HT1080 (cell line): ENCODE measurements at regions not wholly inside any gene's neighbourhood (a gene's known extent, or its start where the extent isn't known, plus 50 kb on each side); places are given as distances from the start of the nearest gene placed in this dataset.

Experiments
- DNase-seq: peaks from one replicate; pipeline ENCODE4 v3.0.0-alpha.2; 2015; ENCODE audit warnings: low read depth

GRCh38 chr9:73745598-73745997, 593.9 kb downstream of the ANXA1 start:
- no peak for DNase-seq

DNA sequence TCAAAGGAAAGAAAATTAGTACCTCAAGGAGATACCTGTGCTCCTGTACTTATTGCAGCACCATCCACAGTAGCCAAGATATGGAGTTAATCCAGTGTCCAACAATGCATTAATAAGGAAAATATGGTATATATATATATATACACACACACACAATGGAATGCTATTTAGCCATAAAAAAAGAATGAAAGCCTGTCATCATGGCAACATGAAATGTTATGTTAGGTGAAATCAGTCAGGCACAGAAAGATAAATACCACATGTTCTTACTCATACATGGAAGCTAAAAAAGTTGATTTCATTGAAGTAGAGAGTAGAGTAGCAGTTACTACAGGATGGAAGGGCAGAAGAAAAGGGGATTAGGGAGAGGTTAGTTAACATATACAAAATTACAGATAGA, 601.5 kb downstream of the ANXA1 start:
- DNase-seq: peak; percentile 14

DNA sequence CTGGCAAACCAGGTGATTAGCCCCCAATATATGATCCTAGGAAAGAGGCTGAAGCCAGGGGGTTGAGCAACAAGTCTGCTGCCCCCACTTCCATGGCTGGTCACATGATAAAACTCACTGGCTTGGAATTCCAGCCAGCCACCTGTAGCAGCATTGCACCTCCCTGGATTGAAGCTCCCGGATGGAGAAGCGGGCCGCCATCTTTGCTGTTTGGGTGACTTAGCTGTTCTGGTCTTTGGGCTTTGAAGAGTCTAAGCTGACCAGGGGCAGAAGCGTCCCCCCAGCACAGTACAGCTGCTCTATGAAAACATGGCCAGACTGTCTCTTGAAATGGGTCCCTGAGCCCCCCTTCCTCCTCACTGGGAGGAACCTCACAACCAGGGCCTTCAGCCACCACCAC, 610.2 kb downstream of the ANXA1 start:
- DNase-seq: no peak

- no peak for DNase-seq
These were observed 622.2 kb downstream of the ANXA1 start for GRCh38 chr9:73773896-73774295.

- no peak for DNase-seq
These were observed 624.1 kb downstream of the ANXA1 start for GRCh38 chr9:73775757-73776156.

GRCh38 chr9:73780916-73781315, 629.3 kb downstream of the ANXA1 start:
- peak; percentile 92 for DNase-seq

DNA sequence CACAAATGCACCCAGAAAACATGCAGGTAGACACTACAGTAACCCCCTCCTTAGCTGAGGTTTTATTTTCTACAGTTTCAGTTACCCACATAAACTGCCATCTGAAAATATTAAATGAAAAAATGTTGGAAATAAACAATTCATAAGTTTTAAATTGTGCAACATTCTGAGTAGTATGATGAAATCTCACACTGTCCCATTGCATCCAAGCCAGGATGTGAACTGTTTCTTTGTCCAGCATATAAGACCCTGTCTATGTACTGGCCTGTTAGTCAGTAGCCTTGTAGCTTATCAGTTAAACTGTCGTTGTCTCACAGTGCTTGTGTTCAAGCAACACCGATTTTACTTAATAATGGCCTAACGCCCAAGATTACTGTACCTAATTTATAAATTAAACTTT, 630.5 kb downstream of the ANXA1 start:
- no peak for DNase-seq

GRCh38 chr9:73799446-73799845, 647.8 kb downstream of the ANXA1 start:
- DNase-seq: no peak

DNA sequence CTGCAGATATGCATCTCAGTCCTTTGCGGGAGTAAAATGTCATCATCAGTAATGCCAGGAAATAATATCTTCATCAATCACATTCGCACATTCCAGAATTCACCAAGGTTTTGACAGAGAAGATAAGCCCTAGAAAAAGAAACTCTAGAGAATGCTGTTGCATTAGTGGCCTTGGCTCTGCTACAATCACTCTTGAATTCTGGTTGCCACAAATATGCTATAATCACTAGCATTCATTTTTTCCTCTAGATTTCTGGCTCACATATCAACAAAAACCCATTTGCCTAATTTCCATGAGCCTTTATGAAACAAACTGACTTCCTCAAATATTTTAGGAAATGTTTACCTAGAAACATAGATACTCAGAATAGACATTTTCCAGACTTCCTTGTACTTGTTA, 653.4 kb downstream of the ANXA1 start:
- DNase-seq: no peak

DNA sequence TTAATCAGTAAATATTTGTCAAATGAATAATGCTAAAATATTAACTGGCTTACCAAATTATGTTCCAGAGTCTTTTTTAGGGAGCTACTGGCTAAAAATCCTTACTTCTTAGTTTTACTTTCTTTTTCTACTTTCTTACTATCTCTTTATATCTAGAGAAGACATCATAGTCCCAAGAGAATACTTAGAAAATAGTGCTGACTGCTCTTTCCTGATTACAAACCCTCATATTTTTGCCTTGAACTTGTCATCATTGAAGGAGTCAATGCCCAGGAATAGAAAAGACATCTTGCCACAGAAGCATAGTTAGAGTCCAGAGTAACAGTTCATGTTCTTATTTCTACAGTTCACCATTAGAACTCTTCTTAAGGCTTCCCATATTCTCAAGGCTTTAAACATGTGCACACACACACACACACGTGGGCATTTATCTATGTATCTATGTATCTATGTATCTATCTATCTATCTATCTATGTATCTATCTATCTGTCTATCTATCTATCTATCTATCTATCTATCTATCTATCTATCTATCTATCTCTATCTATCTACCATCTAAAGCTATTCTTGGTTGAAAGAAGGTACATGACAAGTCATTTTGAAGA, 654.3 kb downstream of the ANXA1 start:
- DNase-seq: no peak

DNA sequence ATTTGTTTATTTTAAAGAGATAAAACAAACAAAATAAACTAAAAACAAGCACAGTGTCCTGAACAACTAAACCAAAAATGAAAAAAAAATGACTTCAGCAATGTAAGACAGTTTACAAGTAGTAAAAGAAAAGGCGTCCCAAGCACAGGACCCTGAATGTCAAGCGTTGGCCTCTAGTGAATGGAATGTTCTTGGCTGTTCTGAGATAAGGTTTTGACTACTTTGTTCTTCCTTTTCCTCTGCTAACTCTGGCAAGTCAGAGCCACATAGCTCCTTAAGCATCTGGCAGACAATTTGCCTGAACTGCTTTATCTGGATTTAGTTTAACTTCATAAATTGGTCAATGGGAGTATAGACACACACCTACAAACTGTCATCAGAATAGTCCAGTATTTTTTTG, 655.2 kb downstream of the ANXA1 start:
- DNase-seq: no peak

DNA sequence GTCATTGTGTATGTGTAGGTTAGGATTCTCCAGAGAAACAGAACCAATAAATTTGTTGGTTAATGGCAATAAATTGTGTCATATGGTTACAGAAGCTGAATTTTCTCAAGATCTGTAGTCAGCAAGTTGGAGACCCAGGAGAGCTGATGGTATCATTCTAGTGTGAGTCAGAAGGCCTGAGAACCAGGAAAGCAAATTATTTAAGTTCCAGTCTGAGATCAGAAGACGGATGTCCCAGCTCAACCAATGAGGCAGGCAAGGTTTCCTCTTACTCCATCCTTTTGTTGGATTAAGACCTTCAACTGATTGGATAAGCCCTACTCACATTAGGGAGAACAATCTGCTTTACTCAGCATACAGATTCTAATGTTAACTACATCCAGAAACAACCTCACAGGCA, 656.3 kb downstream of the ANXA1 start:
- DNase-seq: peak; percentile 6

GRCh38 chr9:73810585-73811215, 659.0 kb downstream of the ANXA1 start:
- DNase-seq: peak; percentile 14

DNA sequence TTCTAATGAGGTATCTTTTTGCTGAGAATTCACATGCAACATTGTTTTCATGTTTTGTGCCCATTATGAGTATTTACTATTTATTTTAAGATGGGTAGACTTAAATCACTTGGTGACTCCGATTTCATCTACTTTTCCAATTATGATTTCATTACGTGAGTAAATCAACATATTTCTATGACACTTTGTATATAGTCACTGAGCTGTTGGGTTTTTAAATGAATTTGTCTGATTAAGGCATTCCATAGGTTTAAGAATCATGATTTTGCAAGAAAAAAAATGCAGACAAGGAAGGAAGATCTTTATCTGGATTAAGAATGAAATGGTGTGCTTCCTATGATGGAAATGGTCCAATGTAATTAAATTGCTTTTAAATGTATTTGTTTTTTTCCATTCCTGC, 661.9 kb downstream of the ANXA1 start:
- no peak for DNase-seq

DNA sequence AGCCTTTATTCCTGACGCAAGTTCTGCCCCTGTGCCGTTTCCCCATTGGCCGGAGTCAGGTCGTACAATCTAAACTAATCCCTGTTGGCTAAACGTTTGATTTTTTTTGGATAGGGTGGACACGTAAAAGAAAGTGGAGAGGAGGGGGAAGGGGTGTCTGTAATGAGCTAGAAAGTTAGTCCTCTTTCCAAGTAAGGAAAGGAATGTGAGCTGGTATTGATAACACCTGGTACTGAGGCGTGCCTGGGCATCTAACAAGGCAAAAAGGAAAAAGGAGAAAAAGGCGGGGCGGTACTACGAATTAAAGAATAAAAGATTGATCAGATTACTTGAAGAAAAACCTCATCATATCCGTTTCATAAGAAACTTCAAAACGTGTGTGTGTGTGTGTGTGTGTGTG, 665.2 kb downstream of the ANXA1 start:
- no peak for DNase-seq

DNA sequence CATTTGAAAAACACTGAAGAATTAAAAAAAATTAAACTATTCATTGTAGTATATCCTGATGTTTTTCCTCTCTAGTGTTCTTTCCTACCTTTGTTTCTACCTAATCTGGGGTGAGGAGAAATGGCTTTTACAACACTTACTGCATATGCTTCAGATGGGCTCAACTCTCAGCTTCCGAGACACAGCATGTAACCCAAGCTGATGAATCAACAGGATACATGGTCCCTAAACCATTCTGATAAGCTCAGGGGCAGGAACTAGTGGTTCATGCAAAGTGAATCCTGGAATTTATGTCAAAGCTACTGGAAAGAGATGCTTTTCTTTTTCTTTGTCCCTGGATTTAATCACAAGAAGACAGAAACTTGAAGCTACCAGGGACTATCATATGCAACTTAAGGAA, 672.5 kb upstream of the RORB start:
- DNase-seq: peak; percentile 33

DNA sequence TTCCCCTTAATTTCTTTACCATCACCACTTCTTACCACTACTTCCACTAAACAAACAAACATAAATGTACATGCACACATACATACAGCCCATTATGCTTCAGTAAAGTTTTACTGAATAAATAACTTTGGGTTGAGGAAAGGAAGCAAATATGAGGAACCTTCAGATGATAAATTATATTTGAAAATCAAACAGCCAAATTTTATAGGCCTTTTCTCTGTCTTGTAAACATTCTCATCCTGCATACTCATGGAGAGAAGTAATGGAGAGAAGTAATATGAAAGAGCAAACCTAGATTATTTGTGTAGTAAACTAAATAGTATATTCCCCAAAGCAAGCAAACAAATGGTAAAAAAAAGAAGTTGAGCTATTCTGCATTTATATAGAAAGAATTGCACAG, 658.3 kb upstream of the RORB start:
- DNase-seq: no peak

- no peak for DNase-seq
These were observed 657.7 kb upstream of the RORB start for GRCh38 chr9:73839471-73839870.

GRCh38 chr9:73841018-73841417, 656.1 kb upstream of the RORB start:
- DNase-seq: no peak

DNA sequence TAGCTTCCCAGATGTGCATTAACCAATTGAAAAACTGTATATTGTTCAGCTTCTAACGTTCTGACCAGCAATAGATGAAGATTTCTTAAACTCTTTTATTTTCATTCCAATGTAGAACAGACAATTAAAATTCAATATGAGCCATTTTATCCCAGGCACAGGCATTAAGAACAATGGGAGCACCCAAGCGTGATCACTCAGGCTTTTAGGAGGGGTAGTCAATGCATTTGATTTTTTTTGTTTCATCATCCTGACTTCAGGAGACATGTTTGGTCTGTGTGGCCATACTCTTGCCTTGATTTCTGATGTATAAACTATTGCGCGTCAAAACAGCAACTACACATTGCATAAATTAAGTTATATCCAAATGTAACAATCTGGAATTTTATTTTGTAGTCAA, 653.0 kb upstream of the RORB start:
- DNase-seq: no peak

DNA sequence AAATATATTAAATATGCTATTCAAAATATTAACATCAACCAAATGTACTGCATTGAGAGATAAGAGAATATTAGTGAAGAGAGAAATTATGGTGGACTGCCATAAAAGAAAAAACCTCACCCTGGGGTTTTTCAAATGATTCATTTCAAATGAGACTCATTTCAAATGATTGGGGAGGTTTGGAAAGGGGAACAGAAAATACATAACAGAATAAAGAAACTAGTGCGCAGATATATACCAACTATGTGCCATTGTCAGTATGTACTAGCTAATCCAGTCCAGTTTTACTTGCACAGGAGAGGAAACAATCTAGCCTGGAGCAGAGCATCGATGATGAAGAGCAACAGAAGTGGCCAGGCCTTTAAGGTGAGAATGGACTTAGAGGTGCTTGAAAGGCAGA, 651.6 kb upstream of the RORB start:
- no peak for DNase-seq

DNA sequence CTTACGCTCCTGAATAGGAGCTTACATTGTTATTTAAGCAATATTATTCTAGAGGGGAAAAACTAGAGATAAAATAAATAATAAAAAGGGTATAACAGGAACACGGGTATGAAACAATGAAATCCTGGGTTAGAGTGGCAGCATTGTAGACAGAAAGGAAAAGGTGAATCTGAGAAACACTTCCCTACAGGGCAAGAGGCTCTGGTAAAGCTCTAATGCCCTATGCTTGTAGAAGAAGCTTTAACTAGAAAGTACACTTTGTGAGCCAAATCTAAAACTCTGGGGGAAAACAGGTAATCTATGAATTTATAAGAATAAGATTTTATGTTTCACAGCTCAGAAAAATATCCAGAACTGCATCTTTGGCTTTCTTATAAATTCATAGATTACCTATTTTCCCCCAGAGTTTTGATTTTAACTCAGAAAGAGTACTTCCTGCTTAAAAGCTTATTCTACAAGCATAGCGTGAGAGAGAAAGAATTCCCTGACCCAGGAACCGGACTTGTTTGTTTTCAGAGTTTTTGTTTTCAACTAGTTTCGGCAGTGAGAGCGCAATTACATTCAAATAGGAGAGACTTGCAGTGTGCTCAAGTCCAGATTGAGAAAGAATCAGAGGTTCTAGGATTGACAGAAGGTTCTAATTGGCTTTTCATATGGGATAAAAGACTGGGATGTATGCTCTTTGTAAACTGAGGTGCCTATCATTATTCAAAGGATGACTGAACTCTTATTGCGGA, 651.0 kb upstream of the RORB start:
- DNase-seq: no peak

DNA sequence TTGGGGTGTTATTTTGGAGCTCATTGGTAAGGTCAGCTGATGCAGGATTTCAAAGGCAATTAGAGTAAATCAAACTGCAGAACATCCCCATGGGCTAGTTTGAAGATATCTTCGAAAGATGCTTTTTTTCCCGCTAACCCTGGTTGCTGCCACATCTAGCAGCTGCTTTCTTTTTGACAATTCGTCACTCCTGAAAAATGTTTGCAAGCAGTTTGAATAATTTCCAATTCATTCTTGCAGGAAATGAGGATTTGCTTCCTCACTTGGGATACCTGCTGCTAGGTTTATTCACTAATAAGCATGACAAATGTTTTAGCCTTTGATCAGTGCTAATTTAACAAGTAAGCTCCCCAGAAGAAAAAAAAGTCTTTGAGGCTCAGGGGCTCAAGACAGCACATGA, 649.6 kb upstream of the RORB start:
- peak; percentile 16 for DNase-seq
